ENCODE measurements at regions not wholly inside any gene's neighbourhood (a gene's known extent, or its start where the extent isn't known, plus 50 kb on each side); places are given as distances from the start of the nearest gene placed in this dataset.

- TF ChIP-seq BHLHE40 (IDR thresholded peaks at IDR 0.05; ENCODE audit: borderline replicate concordance) (no peak), FOXA1 (IDR thresholded peaks at IDR 0.05) (no peak), LEF1 (IDR thresholded peaks at IDR 0.05; ENCODE audit: borderline replicate concordance) (no peak), SP1 (IDR thresholded peaks at IDR 0.05) (no peak), HDGF (IDR thresholded peaks at IDR 0.05; ENCODE audit: borderline replicate concordance) (no peak), L3MBTL2 (conservative IDR thresholded peaks at IDR 0.05) (no peak), ELF4 (IDR thresholded peaks at IDR 0.05) (no peak), ZNF384 (IDR thresholded peaks at IDR 0.05) (no peak), PKNOX1 (IDR thresholded peaks at IDR 0.05) (no peak), ARNT (IDR thresholded peaks at IDR 0.05) (no peak), FOXM1 (IDR thresholded peaks at IDR 0.05; ENCODE audit: borderline replicate concordance) (no peak), SUZ12 (IDR thresholded peaks at IDR 0.05) (no peak), FOXK2 (IDR thresholded peaks at IDR 0.05) (no peak), TARDBP (IDR thresholded peaks at IDR 0.05) (no peak)
Observed at GRCh38 chr10:6950133-6950532, 370.1 kb upstream of the PRKCQ start.

Measured in HEK293T (cell line).